ENCODE measurements at regions not wholly inside any gene's neighbourhood (a gene's known extent, or its start where the extent isn't known, plus 50 kb on each side); places are given as distances from the start of the nearest gene placed in this dataset.
"Not testable (repeated sequence)": the region's sequence is repeated elsewhere in the genome, so short reads cannot be mapped to it uniquely, and the experiment has no call there.

GRCh38 chr11:37182031-37182430, 584.0 kb upstream of the RAG2 start:
- DNase-seq (ENCODE audit: insufficient read length) (no peak), FAIRE-seq (no peak)
- no peak for TF ChIP-seq POLR2A (IDR thresholded peaks at IDR 0.05; ENCODE audit: low read depth, low read length)
- no peak for TF ChIP-seq TAF1 (IDR thresholded peaks at IDR 0.05; ENCODE audit: borderline replicate concordance, low read depth, low read length)
- TF ChIP-seq POLR2AphosphoS5 (IDR thresholded peaks at IDR 0.05; ENCODE audit: low read depth, low read length) = no peak

DNA sequence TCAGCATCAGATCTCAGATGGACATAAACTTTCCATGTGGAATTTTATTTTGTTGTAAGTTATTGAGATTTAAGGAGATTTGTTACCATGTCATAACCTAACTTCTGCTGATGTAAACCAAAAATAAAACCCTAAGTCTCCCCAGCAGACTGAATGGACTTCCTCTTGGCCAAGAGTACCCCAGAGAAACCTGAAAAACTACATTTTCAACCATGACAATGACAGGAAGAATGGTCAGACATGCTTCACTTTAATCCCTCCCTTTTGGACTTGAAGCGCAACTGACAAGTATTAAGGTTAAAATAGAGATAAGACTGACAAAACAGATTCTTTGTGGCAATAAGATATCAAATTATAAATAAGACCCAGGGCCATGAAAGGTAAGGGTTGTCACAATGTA, 579.7 kb upstream of the RAG2 start:
- FAIRE-seq (no peak), DNase-seq (ENCODE audit: insufficient read length) (no peak)
- no peak for TF ChIP-seq TAF1 (IDR thresholded peaks at IDR 0.05; ENCODE audit: borderline replicate concordance, low read depth, low read length)
- TF ChIP-seq POLR2AphosphoS5 (IDR thresholded peaks at IDR 0.05; ENCODE audit: low read depth, low read length) = no peak
- TF ChIP-seq POLR2A (IDR thresholded peaks at IDR 0.05; ENCODE audit: low read depth, low read length) = no peak

DNA sequence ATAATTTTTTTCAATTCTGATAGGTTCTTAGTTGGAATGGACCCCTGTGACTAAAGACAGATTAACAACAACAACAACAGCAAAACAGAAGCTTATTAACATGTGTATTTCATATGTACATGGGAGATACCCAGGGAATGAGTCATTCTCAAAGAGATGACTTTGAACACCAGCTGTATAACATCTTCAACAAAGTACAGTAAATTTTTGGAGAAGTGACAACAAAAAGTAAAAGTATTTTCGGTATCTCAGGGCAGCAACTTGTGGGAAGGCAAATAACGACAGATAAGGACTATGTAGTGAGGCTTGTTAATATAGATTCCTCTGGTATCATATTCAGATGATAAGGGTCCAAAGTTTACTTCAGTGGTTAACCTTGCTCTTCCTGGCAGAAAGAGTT, 573.4 kb upstream of the RAG2 start:
- TF ChIP-seq POLR2A (IDR thresholded peaks at IDR 0.05; ENCODE audit: low read depth, low read length) (no peak), TAF1 (IDR thresholded peaks at IDR 0.05; ENCODE audit: borderline replicate concordance, low read depth, low read length) (no peak)
- DNase-seq (ENCODE audit: insufficient read length) (no peak), FAIRE-seq (no peak)

DNA sequence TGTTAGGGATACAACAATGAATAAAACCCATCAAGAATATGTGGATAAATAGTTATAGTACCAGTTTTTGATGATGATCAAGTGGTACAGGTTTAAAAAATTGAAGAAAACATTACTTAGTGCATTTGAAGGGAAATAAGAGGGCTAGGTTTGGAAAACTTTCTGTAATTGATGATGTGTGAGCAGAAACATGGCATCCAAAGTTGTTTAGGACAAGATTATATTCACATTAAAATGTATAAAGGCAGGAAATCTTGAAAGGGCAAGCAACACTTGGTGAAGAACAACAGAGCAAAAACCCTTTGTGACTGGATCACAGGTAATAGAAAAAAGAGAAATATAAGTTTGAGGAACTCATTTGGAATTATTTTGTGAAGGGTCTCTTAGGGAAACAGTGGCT, 572.3 kb upstream of the RAG2 start:
- no peak for DNase-seq (ENCODE audit: insufficient read length)
- FAIRE-seq = no peak
- TF ChIP-seq TAF1 (IDR thresholded peaks at IDR 0.05; ENCODE audit: borderline replicate concordance, low read depth, low read length) (no peak), POLR2AphosphoS5 (IDR thresholded peaks at IDR 0.05; ENCODE audit: low read depth, low read length) (no peak), POLR2A (IDR thresholded peaks at IDR 0.05; ENCODE audit: low read depth, low read length) (no peak)

GRCh38 chr11:37145434-37145833, 547.4 kb upstream of the RAG2 start:
- DNase-seq (ENCODE audit: insufficient read length); FAIRE-seq: not testable (repeated sequence)

DNA sequence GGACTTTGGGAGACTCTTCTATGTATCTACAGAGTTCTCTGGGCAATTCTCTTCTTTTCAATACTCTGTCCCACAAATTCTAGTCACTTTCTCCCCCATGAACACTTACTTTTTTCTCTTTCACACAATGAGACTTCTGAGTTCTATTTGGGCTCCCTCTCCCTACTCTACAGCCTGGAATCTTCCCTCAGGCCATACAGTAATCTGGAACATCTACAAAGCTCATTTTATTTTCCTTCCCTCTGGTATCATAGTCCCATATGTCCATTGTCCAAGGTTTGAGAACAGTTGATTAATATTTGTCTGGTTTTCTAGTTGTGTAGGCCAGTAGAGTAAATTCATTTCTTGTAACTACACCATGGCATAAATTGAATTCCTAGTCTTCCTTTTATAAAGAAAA, 544.6 kb upstream of the RAG2 start:
- FAIRE-seq = no peak
- TF ChIP-seq TAF1 (IDR thresholded peaks at IDR 0.05; ENCODE audit: borderline replicate concordance, low read depth, low read length) (no peak), POLR2A (IDR thresholded peaks at IDR 0.05; ENCODE audit: low read depth, low read length) (no peak), POLR2AphosphoS5 (IDR thresholded peaks at IDR 0.05; ENCODE audit: low read depth, low read length) (no peak)
- DNase-seq (ENCODE audit: insufficient read length) = no peak

DNA sequence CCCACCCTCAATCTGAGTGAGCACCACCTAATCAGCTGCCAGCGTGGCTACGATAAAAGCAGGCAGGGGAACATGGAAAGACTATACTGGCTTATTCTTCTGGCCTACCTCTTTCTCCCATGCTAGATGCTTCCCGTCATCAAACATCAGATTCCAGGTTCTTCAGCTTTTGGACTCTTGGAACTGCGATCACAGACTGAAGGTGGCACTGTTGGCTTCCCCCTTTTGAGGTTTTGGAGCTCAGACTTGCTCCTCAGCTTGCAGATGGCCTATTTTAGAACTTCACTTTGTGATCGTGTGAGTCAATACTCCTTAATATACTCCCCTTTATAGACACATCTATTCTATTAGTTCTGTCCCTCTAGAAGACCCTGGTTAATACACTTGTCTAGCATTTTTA, 543.7 kb upstream of the RAG2 start:
- DNase-seq (ENCODE audit: insufficient read length) (no peak), FAIRE-seq (no peak)
- TF ChIP-seq TAF1 (IDR thresholded peaks at IDR 0.05; ENCODE audit: borderline replicate concordance, low read depth, low read length) = no peak
- no peak for TF ChIP-seq POLR2AphosphoS5 (IDR thresholded peaks at IDR 0.05; ENCODE audit: low read depth, low read length)
- no peak for TF ChIP-seq POLR2A (IDR thresholded peaks at IDR 0.05; ENCODE audit: low read depth, low read length)

GRCh38 chr11:37135606-37136005, 537.6 kb upstream of the RAG2 start:
- DNase-seq (ENCODE audit: insufficient read length); FAIRE-seq: not testable (repeated sequence)

- DNase-seq (ENCODE audit: insufficient read length) (no peak), FAIRE-seq (no peak)
- TF ChIP-seq TAF1 (IDR thresholded peaks at IDR 0.05; ENCODE audit: borderline replicate concordance, low read depth, low read length) (no peak), POLR2A (IDR thresholded peaks at IDR 0.05; ENCODE audit: low read depth, low read length) (no peak), POLR2AphosphoS5 (IDR thresholded peaks at IDR 0.05; ENCODE audit: low read depth, low read length) (no peak)
Observed at GRCh38 chr11:37134637-37135036, 536.6 kb upstream of the RAG2 start.

DNA sequence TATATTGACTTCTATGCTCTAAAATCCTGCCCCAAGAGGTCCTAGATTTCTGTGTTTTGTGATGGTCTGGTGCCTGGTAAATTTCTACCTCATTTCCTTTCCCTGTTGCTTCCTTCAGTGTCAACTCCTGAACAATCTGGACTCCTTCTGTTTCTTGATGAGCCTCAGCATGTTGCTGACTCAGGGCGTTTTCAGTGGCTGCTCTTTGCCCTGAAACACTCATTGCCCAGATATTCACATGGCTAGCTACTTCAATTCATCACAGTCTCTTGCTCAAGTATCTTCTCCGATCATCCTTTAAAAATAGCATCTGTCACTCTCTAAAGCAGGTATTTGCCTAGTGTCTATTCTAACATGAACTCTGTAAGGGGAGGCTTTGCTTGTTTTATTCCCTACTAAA, 526.3 kb upstream of the RAG2 start:
- TF ChIP-seq POLR2A (IDR thresholded peaks at IDR 0.05; ENCODE audit: low read depth, low read length) = no peak
- no peak for TF ChIP-seq TAF1 (IDR thresholded peaks at IDR 0.05; ENCODE audit: borderline replicate concordance, low read depth, low read length)
- TF ChIP-seq POLR2AphosphoS5 (IDR thresholded peaks at IDR 0.05; ENCODE audit: low read depth, low read length) = no peak
- no peak for DNase-seq (ENCODE audit: insufficient read length)
- FAIRE-seq = no peak

DNA sequence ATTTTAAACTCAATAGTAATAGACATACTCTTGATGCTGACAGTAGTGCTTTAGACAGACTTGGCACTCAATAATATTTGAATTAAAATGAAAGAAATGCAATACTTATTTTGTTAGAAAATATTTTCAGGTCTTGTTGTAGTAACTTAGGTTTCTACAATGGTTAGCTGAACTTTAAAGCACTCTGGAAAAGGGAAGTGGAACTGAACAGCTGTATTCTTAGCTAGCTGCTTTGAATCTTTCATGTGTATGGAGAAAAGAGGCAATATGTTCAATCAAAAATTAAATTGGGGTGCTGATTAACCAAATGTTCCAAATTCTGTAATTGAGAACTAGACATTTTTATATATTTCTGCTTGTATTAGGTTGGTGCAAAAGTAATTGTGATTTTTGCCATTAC, 517.9 kb upstream of the RAG2 start:
- DNase-seq (ENCODE audit: insufficient read length) (no peak), FAIRE-seq (no peak)
- no peak for TF ChIP-seq TAF1 (IDR thresholded peaks at IDR 0.05; ENCODE audit: borderline replicate concordance, low read depth, low read length)

DNA sequence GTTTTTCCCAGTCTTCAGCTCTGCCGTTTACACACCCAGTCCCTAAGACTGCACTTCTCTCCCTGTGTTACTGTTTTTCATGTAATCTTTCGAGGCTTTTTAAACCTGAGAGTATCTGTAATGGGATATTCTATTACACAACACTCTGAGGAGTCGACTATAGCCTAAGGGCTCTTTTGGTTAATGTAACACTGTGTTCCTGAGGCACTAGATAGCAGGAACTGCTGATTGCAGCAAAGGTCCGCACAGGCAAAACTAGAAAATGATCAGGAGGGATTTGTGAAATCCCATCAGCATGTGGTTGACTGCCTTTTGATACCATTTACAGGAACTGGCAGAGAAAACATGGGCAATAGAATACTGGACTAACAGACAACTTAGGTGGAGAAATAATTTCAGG, 512.3 kb upstream of the RAG2 start:
- FAIRE-seq = no peak

GRCh38 chr11:37109286-37109585, 511.2 kb upstream of the RAG2 start:
- FAIRE-seq (peak; percentile 42), DNase-seq (ENCODE audit: insufficient read length) (no peak)
- TF ChIP-seq POLR2AphosphoS5 (IDR thresholded peaks at IDR 0.05; ENCODE audit: low read depth, low read length) (no peak), TAF1 (IDR thresholded peaks at IDR 0.05; ENCODE audit: borderline replicate concordance, low read depth, low read length) (no peak), POLR2A (IDR thresholded peaks at IDR 0.05; ENCODE audit: low read depth, low read length) (no peak)

More for the DNA sequence above, 512.3 kb upstream of the RAG2 start:
- TF ChIP-seq POLR2A (IDR thresholded peaks at IDR 0.05; ENCODE audit: low read depth, low read length) = no peak
- no peak for TF ChIP-seq TAF1 (IDR thresholded peaks at IDR 0.05; ENCODE audit: borderline replicate concordance, low read depth, low read length)
- no peak for TF ChIP-seq POLR2AphosphoS5 (IDR thresholded peaks at IDR 0.05; ENCODE audit: low read depth, low read length)
- no peak for DNase-seq (ENCODE audit: insufficient read length)
